Activated CD8-positive, alpha-beta memory T cell treated with anti-CD3 and anti-CD28 coated beads, Interleukin-2, amount 50 U/mL, for 48 hours (primary cell): ENCODE measurements at regions not wholly inside any gene's neighbourhood (a gene's known extent, or its start where the extent isn't known, plus 50 kb on each side); places are given as distances from the start of the nearest gene placed in this dataset.

Experiments used
- DNase-seq: peaks from one replicate; pipeline ENCODE4 v3.0.0-alpha.2; 2020

GRCh38 chr3:30945291-30945690 lies 50.8 kb upstream of the GADL1 start:
- no peak for DNase-seq

- no peak for DNase-seq
These were observed 54.0 kb upstream of the GADL1 start for GRCh38 chr3:30948426-30948825.

- no peak for DNase-seq
These were observed 57.4 kb upstream of the GADL1 start for GRCh38 chr3:30951826-30952225.

- DNase-seq = no peak
These were observed 58.3 kb upstream of the GADL1 start for GRCh38 chr3:30952786-30953185.

- no peak for DNase-seq
These were observed 60.0 kb upstream of the GADL1 start for GRCh38 chr3:30954426-30954825.

- no peak for DNase-seq
These were observed 67.6 kb upstream of the GADL1 start for GRCh38 chr3:30962084-30962483.

GRCh38 chr3:30962493-30962892 lies 68.0 kb upstream of the GADL1 start:
- no peak for DNase-seq

- DNase-seq = no peak
These were observed 68.8 kb upstream of the GADL1 start for GRCh38 chr3:30963223-30963722.

GRCh38 chr3:30964612-30965011 lies 70.2 kb upstream of the GADL1 start:
- no peak for DNase-seq

GRCh38 chr3:30966896-30967295 lies 72.4 kb upstream of the GADL1 start:
- no peak for DNase-seq

GRCh38 chr3:30970183-30970582 lies 75.7 kb upstream of the GADL1 start:
- DNase-seq = no peak

- DNase-seq = no peak
These were observed 78.0 kb upstream of the GADL1 start for GRCh38 chr3:30972449-30972848.

GRCh38 chr3:30974071-30974470 lies 79.6 kb upstream of the GADL1 start:
- DNase-seq = no peak

GRCh38 chr3:30977592-30977991 lies 83.1 kb upstream of the GADL1 start:
- no peak for DNase-seq

- DNase-seq = no peak
These were observed 86.5 kb upstream of the GADL1 start for GRCh38 chr3:30980993-30981392.

GRCh38 chr3:30982416-30983075 lies 88.1 kb upstream of the GADL1 start:
- no peak for DNase-seq

- no peak for DNase-seq
These were observed 90.6 kb upstream of the GADL1 start for GRCh38 chr3:30984855-30985749.

- no peak for DNase-seq
These were observed 92.1 kb upstream of the GADL1 start for GRCh38 chr3:30986551-30986950.

- no peak for DNase-seq
These were observed 94.3 kb upstream of the GADL1 start for GRCh38 chr3:30988769-30989168.

GRCh38 chr3:30989276-30990030 lies 95.0 kb upstream of the GADL1 start:
- DNase-seq = no peak

- no peak for DNase-seq
These were observed 102.0 kb upstream of the GADL1 start for GRCh38 chr3:30996467-30996866.

GRCh38 chr3:31002730-31003129 lies 108.3 kb upstream of the GADL1 start:
- DNase-seq = no peak

GRCh38 chr3:31004025-31004678 lies 109.7 kb upstream of the GADL1 start:
- no peak for DNase-seq
